ENCODE measurements at regions not wholly inside any gene's neighbourhood (a gene's known extent, or its start where the extent isn't known, plus 50 kb on each side); places are given as distances from the start of the nearest gene placed in this dataset.

- Histone ChIP-seq H3K9me3 (ENCODE audit: control insufficient read depth, low read length) (no peaks in the 10 kb centered on the region), H3K4me1 (ENCODE audit: control insufficient read depth, insufficient read depth, low read length) (no peaks in the 10 kb centered on the region), H3K27me3 (replicated peaks; ENCODE audit: control insufficient read depth, insufficient read depth, low read length) (no peaks in the 10 kb centered on the region), H3K4me3 (ENCODE audit: low read length) (no peak overlapping the region), H3K9ac (ENCODE audit: low read length) (no peak overlapping the region), H3K36me3 (ENCODE audit: control insufficient read depth, insufficient read depth, low read length, severe bottlenecking) (no peaks in the 10 kb centered on the region)
- DNase-seq (ENCODE audit: low read depth), result no peak
Measured at GRCh38 chr10:108082596-108082995, 918.1 kb upstream of the SORCS1 start.

DNA sequence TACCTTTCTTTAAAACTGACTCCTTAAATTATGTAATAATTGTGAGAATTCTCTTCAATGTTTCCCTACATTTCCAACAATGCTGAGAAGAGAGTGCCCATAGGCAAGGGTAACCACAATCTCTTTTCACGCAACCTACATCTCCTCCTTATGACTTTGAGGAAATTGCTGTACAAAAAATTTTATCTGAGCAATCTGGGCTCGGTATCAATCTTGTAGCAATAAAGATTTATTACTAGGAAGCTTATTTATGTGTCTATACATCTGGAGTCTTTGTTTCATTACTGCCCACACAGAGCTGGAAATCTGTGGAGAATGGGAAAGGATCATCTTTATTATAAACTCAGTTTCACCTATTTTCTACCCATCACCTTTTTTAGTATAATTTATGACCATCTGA lies 913.8 kb upstream of the SORCS1 start:
- no peak overlapping the region for H3K4me3 ChIP-seq (ENCODE audit: low read length)
- no peaks in the 10 kb centered on the region for H3K9me3 ChIP-seq (ENCODE audit: control insufficient read depth, low read length)
- H3K4me1 ChIP-seq (ENCODE audit: control insufficient read depth, insufficient read depth, low read length), result no peaks in the 10 kb centered on the region
- H3K27me3 ChIP-seq (replicated peaks; ENCODE audit: control insufficient read depth, insufficient read depth, low read length), result no peaks in the 10 kb centered on the region
- no peak overlapping the region for H3K9ac ChIP-seq (ENCODE audit: low read length)
- H3K36me3 ChIP-seq (ENCODE audit: control insufficient read depth, insufficient read depth, low read length, severe bottlenecking), result no peaks in the 10 kb centered on the region
- no peak for DNase-seq (ENCODE audit: low read depth)

GRCh38 chr10:108072466-108072865 lies 908.0 kb upstream of the SORCS1 start:
- Histone ChIP-seq H3K27me3 (replicated peaks; ENCODE audit: control insufficient read depth, insufficient read depth, low read length) (no peaks in the 10 kb centered on the region), H3K4me3 (ENCODE audit: low read length) (no peak overlapping the region), H3K36me3 (ENCODE audit: control insufficient read depth, insufficient read depth, low read length, severe bottlenecking) (no peaks in the 10 kb centered on the region), H3K9me3 (ENCODE audit: control insufficient read depth, low read length) (no peaks in the 10 kb centered on the region), H3K4me1 (ENCODE audit: control insufficient read depth, insufficient read depth, low read length) (no peaks in the 10 kb centered on the region), H3K9ac (ENCODE audit: low read length) (no peak overlapping the region)
- DNase-seq (ENCODE audit: low read depth), result no peak

GRCh38 chr10:108070789-108071188 lies 906.3 kb upstream of the SORCS1 start:
- Histone ChIP-seq H3K9ac (ENCODE audit: low read length) (no peak overlapping the region), H3K36me3 (ENCODE audit: control insufficient read depth, insufficient read depth, low read length, severe bottlenecking) (no peaks in the 10 kb centered on the region), H3K9me3 (ENCODE audit: control insufficient read depth, low read length) (no peaks in the 10 kb centered on the region), H3K4me3 (ENCODE audit: low read length) (no peak overlapping the region), H3K4me1 (ENCODE audit: control insufficient read depth, insufficient read depth, low read length) (no peaks in the 10 kb centered on the region), H3K27me3 (replicated peaks; ENCODE audit: control insufficient read depth, insufficient read depth, low read length) (no peaks in the 10 kb centered on the region)
- DNase-seq (ENCODE audit: low read depth), result no peak

DNA sequence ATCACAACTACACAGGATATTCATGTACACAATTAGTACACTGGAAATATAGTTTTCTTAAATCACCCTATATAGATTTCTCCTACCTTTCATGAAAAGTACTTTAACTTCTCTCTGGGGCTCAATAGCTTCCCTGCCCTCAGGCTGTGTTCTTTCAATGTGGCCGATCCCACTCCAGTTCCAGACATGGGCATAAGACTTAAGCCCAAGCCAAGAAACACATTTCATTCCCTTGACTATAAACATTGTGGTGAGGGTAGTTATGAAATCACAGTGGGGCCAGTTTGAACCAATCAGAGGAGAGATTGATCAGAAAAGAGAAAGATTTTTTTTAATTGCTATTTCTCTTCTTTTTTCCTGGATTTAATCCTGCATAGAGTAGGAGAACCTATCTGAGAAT lies 904.6 kb upstream of the SORCS1 start:
- peak; percentile 45 for DNase-seq (ENCODE audit: low read depth)
- Histone ChIP-seq H3K36me3 (ENCODE audit: control insufficient read depth, insufficient read depth, low read length, severe bottlenecking) (no peaks in the 10 kb centered on the region), H3K4me3 (ENCODE audit: low read length) (no peak overlapping the region), H3K4me1 (ENCODE audit: control insufficient read depth, insufficient read depth, low read length) (peaks cover 5% of the 10 kb centered on the region), H3K9ac (ENCODE audit: low read length) (no peak overlapping the region), H3K27me3 (replicated peaks; ENCODE audit: control insufficient read depth, insufficient read depth, low read length) (no peaks in the 10 kb centered on the region), H3K9me3 (ENCODE audit: control insufficient read depth, low read length) (no peaks in the 10 kb centered on the region)

DNA sequence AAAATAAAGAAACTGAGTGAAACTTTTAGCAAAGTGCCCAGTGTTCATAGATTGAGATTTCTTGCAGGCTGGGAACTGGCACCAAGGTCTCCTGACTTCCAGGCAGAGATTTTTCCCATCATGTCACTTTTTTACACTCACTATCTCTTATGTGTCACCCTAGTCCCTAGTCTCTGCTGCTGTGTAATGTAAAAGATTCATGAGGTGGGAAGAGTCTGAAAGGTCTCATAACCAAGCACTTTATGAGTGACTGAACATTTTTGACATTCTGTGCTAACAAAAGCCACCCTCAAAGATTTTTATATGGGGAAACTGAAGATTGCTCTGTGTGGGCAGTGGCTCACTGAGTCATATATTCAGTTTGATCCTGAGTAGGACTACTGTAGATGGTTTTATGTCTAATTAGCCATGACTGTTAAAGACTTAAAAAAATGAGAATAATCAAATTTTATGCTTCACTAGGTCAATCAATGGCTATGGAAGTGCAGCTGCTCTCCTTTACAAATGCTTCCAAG lies 900.3 kb upstream of the SORCS1 start:
- peaks cover 5% of the 10 kb centered on the region for H3K4me1 ChIP-seq (ENCODE audit: control insufficient read depth, insufficient read depth, low read length)
- H3K9me3 ChIP-seq (ENCODE audit: control insufficient read depth, low read length), result no peaks in the 10 kb centered on the region
- no peak overlapping the region for H3K9ac ChIP-seq (ENCODE audit: low read length)
- no peaks in the 10 kb centered on the region for H3K36me3 ChIP-seq (ENCODE audit: control insufficient read depth, insufficient read depth, low read length, severe bottlenecking)
- no peak for DNase-seq (ENCODE audit: low read depth)
- H3K27me3 ChIP-seq (replicated peaks; ENCODE audit: control insufficient read depth, insufficient read depth, low read length), result no peaks in the 10 kb centered on the region
- no peak overlapping the region for H3K4me3 ChIP-seq (ENCODE audit: low read length)

- H3K9me3 ChIP-seq (ENCODE audit: control insufficient read depth, low read length), result no peaks in the 10 kb centered on the region
- peak; percentile 37 for DNase-seq (ENCODE audit: low read depth)
- no peak overlapping the region for H3K4me3 ChIP-seq (ENCODE audit: low read length)
- H3K27me3 ChIP-seq (replicated peaks; ENCODE audit: control insufficient read depth, insufficient read depth, low read length), result no peaks in the 10 kb centered on the region
- H3K4me1 ChIP-seq (ENCODE audit: control insufficient read depth, insufficient read depth, low read length), result peaks cover 5% of the 10 kb centered on the region
- H3K9ac ChIP-seq (ENCODE audit: low read length), result no peak overlapping the region
- H3K36me3 ChIP-seq (ENCODE audit: control insufficient read depth, insufficient read depth, low read length, severe bottlenecking), result no peaks in the 10 kb centered on the region
Measured at GRCh38 chr10:108060246-108060645, 895.7 kb upstream of the SORCS1 start.

GRCh38 chr10:108055506-108055905 lies 891.0 kb upstream of the SORCS1 start:
- Histone ChIP-seq H3K36me3 (ENCODE audit: control insufficient read depth, insufficient read depth, low read length, severe bottlenecking) (no peaks in the 10 kb centered on the region), H3K9ac (ENCODE audit: low read length) (no peak overlapping the region), H3K27me3 (replicated peaks; ENCODE audit: control insufficient read depth, insufficient read depth, low read length) (no peaks in the 10 kb centered on the region), H3K4me1 (ENCODE audit: control insufficient read depth, insufficient read depth, low read length) (no peaks in the 10 kb centered on the region), H3K9me3 (ENCODE audit: control insufficient read depth, low read length) (no peaks in the 10 kb centered on the region), H3K4me3 (ENCODE audit: low read length) (no peak overlapping the region)
- no peak for DNase-seq (ENCODE audit: low read depth)

- no peak overlapping the region for H3K9ac ChIP-seq (ENCODE audit: low read length)
Measured at GRCh38 chr10:108052981-108053380, 888.5 kb upstream of the SORCS1 start.

GRCh38 chr10:108051218-108051617 lies 886.7 kb upstream of the SORCS1 start:
- H3K4me3 ChIP-seq (ENCODE audit: low read length), result no peak overlapping the region
- H3K36me3 ChIP-seq (ENCODE audit: control insufficient read depth, insufficient read depth, low read length, severe bottlenecking), result no peaks in the 10 kb centered on the region
- DNase-seq (ENCODE audit: low read depth), result no peak
- H3K4me1 ChIP-seq (ENCODE audit: control insufficient read depth, insufficient read depth, low read length), result no peaks in the 10 kb centered on the region
- H3K9me3 ChIP-seq (ENCODE audit: control insufficient read depth, low read length), result no peaks in the 10 kb centered on the region
- no peak overlapping the region for H3K9ac ChIP-seq (ENCODE audit: low read length)
- H3K27me3 ChIP-seq (replicated peaks; ENCODE audit: control insufficient read depth, insufficient read depth, low read length), result no peaks in the 10 kb centered on the region

More at GRCh38 chr10:108052981-108053380, 888.5 kb upstream of the SORCS1 start:
- Histone ChIP-seq H3K36me3 (ENCODE audit: control insufficient read depth, insufficient read depth, low read length, severe bottlenecking) (no peaks in the 10 kb centered on the region), H3K4me3 (ENCODE audit: low read length) (no peak overlapping the region), H3K27me3 (replicated peaks; ENCODE audit: control insufficient read depth, insufficient read depth, low read length) (no peaks in the 10 kb centered on the region), H3K4me1 (ENCODE audit: control insufficient read depth, insufficient read depth, low read length) (no peaks in the 10 kb centered on the region), H3K9me3 (ENCODE audit: control insufficient read depth, low read length) (no peaks in the 10 kb centered on the region)
- DNase-seq (ENCODE audit: low read depth), result no peak

GRCh38 chr10:108050626-108051025 lies 886.1 kb upstream of the SORCS1 start:
- Histone ChIP-seq H3K4me1 (ENCODE audit: control insufficient read depth, insufficient read depth, low read length) (no peaks in the 10 kb centered on the region), H3K36me3 (ENCODE audit: control insufficient read depth, insufficient read depth, low read length, severe bottlenecking) (no peaks in the 10 kb centered on the region), H3K9me3 (ENCODE audit: control insufficient read depth, low read length) (no peaks in the 10 kb centered on the region), H3K4me3 (ENCODE audit: low read length) (no peak overlapping the region), H3K9ac (ENCODE audit: low read length) (no peak overlapping the region), H3K27me3 (replicated peaks; ENCODE audit: control insufficient read depth, insufficient read depth, low read length) (no peaks in the 10 kb centered on the region)
- no peak for DNase-seq (ENCODE audit: low read depth)

- DNase-seq (ENCODE audit: low read depth), result no peak
- Histone ChIP-seq H3K9me3 (ENCODE audit: control insufficient read depth, low read length) (no peaks in the 10 kb centered on the region), H3K27me3 (replicated peaks; ENCODE audit: control insufficient read depth, insufficient read depth, low read length) (no peaks in the 10 kb centered on the region), H3K9ac (ENCODE audit: low read length) (no peak overlapping the region), H3K4me1 (ENCODE audit: control insufficient read depth, insufficient read depth, low read length) (no peaks in the 10 kb centered on the region), H3K36me3 (ENCODE audit: control insufficient read depth, insufficient read depth, low read length, severe bottlenecking) (no peaks in the 10 kb centered on the region), H3K4me3 (ENCODE audit: low read length) (no peak overlapping the region)
Measured at GRCh38 chr10:108049668-108050067, 885.2 kb upstream of the SORCS1 start.

All from adipocyte (in vitro differentiated cells).